Activated naive CD4-positive, alpha-beta T cell treated with anti-CD3 and anti-CD28 coated beads, Interleukin-2, amount 50 U/mL, for 72 hours (primary cell): ENCODE measurements at regions not wholly inside any gene's neighbourhood (a gene's known extent, or its start where the extent isn't known, plus 50 kb on each side); places are given as distances from the start of the nearest gene placed in this dataset.
"Not testable (repeated sequence)": the region's sequence is repeated elsewhere in the genome, so short reads cannot be mapped to it uniquely, and the experiment has no call there.

ENCODE experiments used
- ATAC-seq, 2 donors: fragments of 150-1000 bp; cut with Tn5 transposase; 2 replicates each; pipeline ENCODE4 v1.10.0; 2021; ENCODE audit warnings: mild to moderate bottlenecking in 2 of 2, moderate library complexity in 2 of 2
- DNase-seq, 2 donors: peaks; one replicate each; pipeline ENCODE4 v3.0.0; 2021 to 2022; ENCODE audit warnings: low spot score in 2 of 2
- H3K27ac Mint-ChIP-seq, 2 donors: one replicate each; pipeline ENCODE4 v1.8.0; 2022; ENCODE audit warnings: mild to moderate bottlenecking in 2 of 2, mixed read lengths in 2 of 2
- H3K36me3 Mint-ChIP-seq, 2 donors: one replicate each; pipeline ENCODE4 v1.8.0; 2022; ENCODE audit warnings: mixed read lengths in 2 of 2
- H3K9me3 Mint-ChIP-seq, 2 donors: one replicate each; pipeline ENCODE4 v1.8.0; 2022; ENCODE audit warnings: mixed read lengths in 2 of 2

- no peaks in the 10 kb centered on the region for H3K36me3 Mint-ChIP-seq
- no peak for DNase-seq
- no peak for ATAC-seq
- H3K27ac Mint-ChIP-seq, result no peak overlapping the region
- H3K9me3 Mint-ChIP-seq, result peaks cover 0 to 4% of the 10 kb centered on the region in 2 donors
Measured at GRCh38 chr11:82557274-82557673, 176.4 kb downstream of the FAM181B start.

GRCh38 chr11:82556210-82556609 is 177.5 kb downstream of the FAM181B start:
- Mint-ChIP-seq H3K27ac (no peak overlapping the region), H3K36me3 (no peaks in the 10 kb centered on the region), H3K9me3 (peaks cover 0 to under 1% of the 10 kb centered on the region in 2 donors)
- DNase-seq, result no peak
- ATAC-seq, result no peak

GRCh38 chr11:82546661-82547557 is 186.8 kb downstream of the FAM181B start:
- Mint-ChIP-seq H3K36me3 (no peaks in the 10 kb centered on the region), H3K27ac (no peak overlapping the region), H3K9me3 (no peaks in the 10 kb centered on the region)
- no peak for DNase-seq
- no peak for ATAC-seq

- no peaks in the 10 kb centered on the region for H3K9me3 Mint-ChIP-seq
- H3K36me3 Mint-ChIP-seq, result no peaks in the 10 kb centered on the region
- H3K27ac Mint-ChIP-seq, result no peak overlapping the region
- ATAC-seq (no peak), DNase-seq (no peak)
Measured at GRCh38 chr11:82539669-82540068, 194.0 kb downstream of the FAM181B start.

GRCh38 chr11:82536706-82537105 is 197.0 kb downstream of the FAM181B start:
- DNase-seq, result no peak
- Mint-ChIP-seq H3K27ac (no peak overlapping the region), H3K36me3 (no peaks in the 10 kb centered on the region), H3K9me3 (no peaks in the 10 kb centered on the region)
- no peak for ATAC-seq

- ATAC-seq (no peak), DNase-seq (no peak)
- H3K36me3 Mint-ChIP-seq, result no peaks in the 10 kb centered on the region
- no peak overlapping the region for H3K27ac Mint-ChIP-seq
- no peaks in the 10 kb centered on the region for H3K9me3 Mint-ChIP-seq
Measured at GRCh38 chr11:82533628-82534327, 199.9 kb downstream of the FAM181B start.

- Mint-ChIP-seq H3K9me3 (no peaks in the 10 kb centered on the region), H3K36me3 (no peaks in the 10 kb centered on the region), H3K27ac (no peak overlapping the region)
- DNase-seq, result no peak
- ATAC-seq, result no peak
Measured at GRCh38 chr11:82529936-82530335, 203.7 kb downstream of the FAM181B start.

GRCh38 chr11:82527081-82527584 is 206.5 kb downstream of the FAM181B start:
- H3K36me3 Mint-ChIP-seq, result no peaks in the 10 kb centered on the region
- ATAC-seq (no peak), DNase-seq (no peak)
- H3K27ac Mint-ChIP-seq, result no peak overlapping the region
- H3K9me3 Mint-ChIP-seq, result no peaks in the 10 kb centered on the region

- DNase-seq (no peak), ATAC-seq (no peak)
- Mint-ChIP-seq H3K36me3 (no peaks in the 10 kb centered on the region), H3K27ac (no peak overlapping the region), H3K9me3 (peaks cover 6 to 9% of the 10 kb centered on the region in 2 donors)
Measured at GRCh38 chr11:82523141-82523540, 210.5 kb downstream of the FAM181B start.

GRCh38 chr11:82521427-82521826 is 212.2 kb downstream of the FAM181B start:
- H3K27ac Mint-ChIP-seq, result no peak overlapping the region
- DNase-seq (no peak), ATAC-seq (no peak)
- H3K36me3 Mint-ChIP-seq, result no peaks in the 10 kb centered on the region
- H3K9me3 Mint-ChIP-seq, result peaks cover 6 to 9% of the 10 kb centered on the region in 2 donors

- no peak for DNase-seq
- Mint-ChIP-seq H3K36me3 (no peaks in the 10 kb centered on the region), H3K9me3 (no peaks in the 10 kb centered on the region), H3K27ac (no peak overlapping the region)
- no peak for ATAC-seq
Measured at GRCh38 chr11:82507288-82507687, 226.4 kb downstream of the FAM181B start.

- Mint-ChIP-seq H3K36me3 (no peaks in the 10 kb centered on the region), H3K27ac (no peak overlapping the region), H3K9me3 (no peaks in the 10 kb centered on the region)
- no peak for DNase-seq
- no peak for ATAC-seq
Measured at GRCh38 chr11:82505379-82505778, 228.3 kb downstream of the FAM181B start.

- not testable (repeated sequence) for DNase-seq, H3K36me3 Mint-ChIP-seq, ATAC-seq, H3K9me3 Mint-ChIP-seq, H3K27ac Mint-ChIP-seq
Measured at GRCh38 chr11:82501174-82501573, 232.5 kb downstream of the FAM181B start.

- H3K36me3 Mint-ChIP-seq, result no peaks in the 10 kb centered on the region
- H3K9me3 Mint-ChIP-seq, result peaks cover 4 to 7% of the 10 kb centered on the region in 2 donors
- H3K27ac Mint-ChIP-seq, result no peak overlapping the region
- ATAC-seq (peak in 1 of 2 donors; percentile 38), DNase-seq (no peak)
Measured at GRCh38 chr11:82494988-82495432, 238.7 kb downstream of the FAM181B start.

- no peaks in the 10 kb centered on the region for H3K36me3 Mint-ChIP-seq
- ATAC-seq, result no peak
- DNase-seq, result no peak
- H3K27ac Mint-ChIP-seq, result no peak overlapping the region
- H3K9me3 Mint-ChIP-seq, result no peaks in the 10 kb centered on the region
Measured at GRCh38 chr11:82474876-82475275, 258.8 kb downstream of the FAM181B start.

- peaks cover 0 to 4% of the 10 kb centered on the region in 2 donors for H3K9me3 Mint-ChIP-seq
- no peak overlapping the region for H3K27ac Mint-ChIP-seq
- DNase-seq (no peak), ATAC-seq (no peak)
- H3K36me3 Mint-ChIP-seq, result no peaks in the 10 kb centered on the region
Measured at GRCh38 chr11:82465481-82465880, 268.2 kb downstream of the FAM181B start.

GRCh38 chr11:82462608-82463242 is 270.9 kb downstream of the FAM181B start:
- ATAC-seq, result no peak
- DNase-seq, result no peak
- no peaks in the 10 kb centered on the region for H3K36me3 Mint-ChIP-seq
- no peak overlapping the region for H3K27ac Mint-ChIP-seq
- H3K9me3 Mint-ChIP-seq, result no peaks in the 10 kb centered on the region
